ENCODE measurements at regions not wholly inside any gene's neighbourhood (a gene's known extent, or its start where the extent isn't known, plus 50 kb on each side); places are given as distances from the start of the nearest gene placed in this dataset.
"Not testable (repeated sequence)": the region's sequence is repeated elsewhere in the genome, so short reads cannot be mapped to it uniquely, and the experiment has no call there.

DNA sequence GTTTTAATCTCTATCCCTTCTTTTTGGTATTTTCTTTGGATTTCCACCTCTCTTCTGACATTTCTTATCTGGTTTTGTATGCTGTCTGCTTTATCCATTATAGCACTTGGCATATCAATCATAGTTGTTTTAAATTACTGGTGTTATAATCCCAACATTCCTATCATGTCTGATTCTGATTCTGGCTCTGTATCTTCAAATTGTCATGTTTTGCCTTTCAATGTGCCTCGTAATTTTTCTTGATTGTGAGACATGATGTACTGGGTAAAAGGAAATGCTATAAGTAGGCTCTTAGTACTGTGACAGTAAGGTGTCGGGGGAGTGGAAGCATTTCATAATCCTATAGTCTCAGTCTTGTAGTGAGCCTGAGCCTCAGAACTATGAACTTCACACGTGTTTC is 729.3 kb upstream of the NOVA1 start:
- Mint-ChIP-seq H3K36me3 (ENCODE audit: unreplicated experiment) (no peaks in the 10 kb centered on the region), H3K4me1 (ENCODE audit: unreplicated experiment) (no peaks in the 10 kb centered on the region), H3K4me3 (ENCODE audit: unreplicated experiment) (no peak overlapping the region)

DNA sequence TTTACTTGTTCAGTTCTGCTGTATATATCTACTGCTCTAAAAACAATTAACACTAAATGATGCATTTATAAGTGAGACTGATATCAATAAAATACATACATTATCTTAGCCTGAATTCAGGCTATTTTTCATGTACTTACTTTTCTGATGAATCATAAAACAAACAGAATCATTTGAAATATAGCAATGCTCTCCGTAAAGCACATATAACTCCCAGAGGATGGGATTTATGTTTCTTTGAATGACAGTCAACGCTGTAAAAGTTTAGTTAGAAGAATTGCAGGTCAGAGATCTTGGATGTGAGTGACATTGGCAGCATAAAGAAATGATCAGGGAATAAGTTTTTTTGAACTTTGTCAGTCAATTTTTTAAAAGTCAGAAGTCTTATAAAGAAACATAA is 740.2 kb upstream of the NOVA1 start:
- TF ChIP-seq, protein P1, sequence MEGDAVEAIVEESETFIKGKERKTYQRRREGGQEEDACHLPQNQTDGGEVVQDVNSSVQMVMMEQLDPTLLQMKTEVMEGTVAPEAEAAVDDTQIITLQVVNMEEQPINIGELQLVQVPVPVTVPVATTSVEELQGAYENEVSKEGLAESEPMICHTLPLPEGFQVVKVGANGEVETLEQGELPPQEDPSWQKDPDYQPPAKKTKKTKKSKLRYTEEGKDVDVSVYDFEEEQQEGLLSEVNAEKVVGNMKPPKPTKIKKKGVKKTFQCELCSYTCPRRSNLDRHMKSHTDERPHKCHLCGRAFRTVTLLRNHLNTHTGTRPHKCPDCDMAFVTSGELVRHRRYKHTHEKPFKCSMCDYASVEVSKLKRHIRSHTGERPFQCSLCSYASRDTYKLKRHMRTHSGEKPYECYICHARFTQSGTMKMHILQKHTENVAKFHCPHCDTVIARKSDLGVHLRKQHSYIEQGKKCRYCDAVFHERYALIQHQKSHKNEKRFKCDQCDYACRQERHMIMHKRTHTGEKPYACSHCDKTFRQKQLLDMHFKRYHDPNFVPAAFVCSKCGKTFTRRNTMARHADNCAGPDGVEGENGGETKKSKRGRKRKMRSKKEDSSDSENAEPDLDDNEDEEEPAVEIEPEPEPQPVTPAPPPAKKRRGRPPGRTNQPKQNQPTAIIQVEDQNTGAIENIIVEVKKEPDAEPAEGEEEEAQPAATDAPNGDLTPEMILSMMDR (IDR thresholded peaks at IDR 0.05) = no peak
- DNase-seq (ENCODE audit: extremely low spot score, unreplicated experiment) = no peak
- Mint-ChIP-seq H3K9me3 (ENCODE audit: unreplicated experiment) (peaks cover 6% of the 10 kb centered on the region), H3K27ac (ENCODE audit: unreplicated experiment) (no peak overlapping the region), H3K36me3 (ENCODE audit: unreplicated experiment) (no peaks in the 10 kb centered on the region), H3K4me1 (ENCODE audit: unreplicated experiment) (peaks cover 10% of the 10 kb centered on the region), H3K27me3 (ENCODE audit: unreplicated experiment) (no peaks in the 10 kb centered on the region), H3K4me3 (ENCODE audit: unreplicated experiment) (no peak overlapping the region)

More for the DNA sequence above, 729.3 kb upstream of the NOVA1 start:
- H3K27ac Mint-ChIP-seq (ENCODE audit: unreplicated experiment) = no peak overlapping the region
- TF ChIP-seq, protein P1 (IDR thresholded peaks at IDR 0.05) = no peak
- H3K27me3 Mint-ChIP-seq (ENCODE audit: unreplicated experiment) = no peaks in the 10 kb centered on the region
- H3K9me3 Mint-ChIP-seq (ENCODE audit: unreplicated experiment) = peaks cover 24% of the 10 kb centered on the region
- no peak for DNase-seq (ENCODE audit: extremely low spot score, unreplicated experiment)

DNA sequence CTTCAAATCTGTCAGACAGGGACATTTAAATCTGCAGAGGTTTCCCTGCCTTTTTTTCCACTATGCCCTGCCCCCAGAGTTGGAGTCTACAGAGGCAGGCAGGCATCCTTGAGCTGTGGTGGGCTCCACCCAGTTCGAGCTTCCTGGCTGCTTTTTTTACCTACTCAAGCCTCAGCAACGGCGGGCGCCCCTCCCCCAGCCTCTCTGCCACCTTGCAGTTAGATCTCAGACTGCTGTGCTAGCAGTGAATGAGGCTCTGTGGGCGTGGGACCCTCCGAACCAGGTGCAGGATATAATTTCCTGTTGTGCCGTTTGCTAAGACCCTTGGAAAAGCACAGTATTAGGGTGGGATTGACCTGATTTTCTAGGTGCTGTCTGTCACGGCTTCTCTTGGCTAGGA is 765.2 kb upstream of the NOVA1 start:
- H3K27me3 Mint-ChIP-seq (ENCODE audit: unreplicated experiment); DNase-seq (ENCODE audit: extremely low spot score, unreplicated experiment); H3K4me3 Mint-ChIP-seq (ENCODE audit: unreplicated experiment); H3K9me3 Mint-ChIP-seq (ENCODE audit: unreplicated experiment); H3K4me1 Mint-ChIP-seq (ENCODE audit: unreplicated experiment); H3K36me3 Mint-ChIP-seq (ENCODE audit: unreplicated experiment); H3K27ac Mint-ChIP-seq (ENCODE audit: unreplicated experiment): not testable (repeated sequence)

DNA sequence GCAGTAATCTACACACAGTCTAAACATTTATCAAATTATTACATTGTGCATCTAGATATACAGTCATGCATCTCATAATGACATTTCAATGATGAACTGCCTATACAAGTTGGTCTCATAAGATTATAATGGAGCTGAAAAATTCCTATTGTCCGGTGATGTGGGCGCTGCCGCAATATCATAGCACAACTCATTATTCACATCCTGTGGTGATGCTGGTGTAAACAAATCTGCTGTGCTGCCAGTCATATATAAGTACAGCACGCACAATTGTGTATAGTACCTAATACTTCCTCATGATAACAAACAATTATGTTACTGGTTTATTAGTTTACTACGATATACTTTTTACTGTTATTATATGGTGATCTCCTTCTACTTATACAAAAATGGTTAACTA is 768.8 kb upstream of the NOVA1 start:
- DNase-seq (ENCODE audit: extremely low spot score, unreplicated experiment) = no peak
- H3K4me1 Mint-ChIP-seq (ENCODE audit: unreplicated experiment) = no peaks in the 10 kb centered on the region
- H3K27me3 Mint-ChIP-seq (ENCODE audit: unreplicated experiment) = no peaks in the 10 kb centered on the region
- H3K4me3 Mint-ChIP-seq (ENCODE audit: unreplicated experiment) = no peak overlapping the region
- H3K27ac Mint-ChIP-seq (ENCODE audit: unreplicated experiment) = no peak overlapping the region
- TF ChIP-seq, protein P1 (IDR thresholded peaks at IDR 0.05) = no peak
- H3K9me3 Mint-ChIP-seq (ENCODE audit: unreplicated experiment) = no peaks in the 10 kb centered on the region
- no peaks in the 10 kb centered on the region for H3K36me3 Mint-ChIP-seq (ENCODE audit: unreplicated experiment)

DNA sequence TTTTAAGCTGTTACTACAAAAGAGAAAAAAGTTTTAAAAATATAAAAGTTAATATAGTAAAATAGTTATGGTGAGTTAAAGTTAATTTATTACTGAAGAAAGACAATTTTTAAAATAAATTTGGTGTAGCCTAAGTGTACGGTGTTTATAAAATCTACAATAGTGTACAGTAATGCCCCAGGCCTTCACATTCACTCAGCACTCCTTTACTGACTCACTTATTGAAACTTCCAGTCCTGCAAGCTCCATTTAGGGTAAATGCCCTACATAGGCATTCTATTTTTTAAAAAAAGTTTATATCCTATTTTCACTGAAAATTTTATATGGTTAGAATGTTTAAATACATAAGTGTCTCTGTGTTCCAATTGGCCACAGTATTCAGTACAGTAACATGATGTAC is 769.5 kb upstream of the NOVA1 start:
- no peak for DNase-seq (ENCODE audit: extremely low spot score, unreplicated experiment)
- no peaks in the 10 kb centered on the region for H3K9me3 Mint-ChIP-seq (ENCODE audit: unreplicated experiment)
- no peaks in the 10 kb centered on the region for H3K4me1 Mint-ChIP-seq (ENCODE audit: unreplicated experiment)
- TF ChIP-seq, protein P1 (IDR thresholded peaks at IDR 0.05) = no peak
- H3K4me3 Mint-ChIP-seq (ENCODE audit: unreplicated experiment) = no peak overlapping the region
- H3K27me3 Mint-ChIP-seq (ENCODE audit: unreplicated experiment) = no peaks in the 10 kb centered on the region
- H3K27ac Mint-ChIP-seq (ENCODE audit: unreplicated experiment) = no peak overlapping the region
- no peaks in the 10 kb centered on the region for H3K36me3 Mint-ChIP-seq (ENCODE audit: unreplicated experiment)

DNA sequence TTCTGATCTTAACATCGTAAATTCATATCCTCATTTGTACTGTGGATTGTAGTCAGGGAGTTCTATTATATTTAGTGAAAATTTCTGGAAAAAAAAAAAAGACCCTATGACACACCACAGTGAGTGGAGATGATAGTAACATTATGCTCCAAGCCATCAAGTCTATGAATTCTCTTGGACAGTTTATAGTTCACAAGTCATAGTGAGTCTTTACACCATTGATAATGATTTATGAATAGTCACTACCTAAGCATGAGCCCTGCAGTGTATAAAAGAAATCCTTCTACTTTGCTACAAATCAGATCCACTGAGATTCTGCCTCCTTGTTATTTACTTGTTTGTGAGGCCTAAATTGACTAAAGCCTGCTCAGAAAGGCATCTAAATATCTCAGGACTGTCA is 772.2 kb upstream of the NOVA1 start:
- no peak for DNase-seq (ENCODE audit: extremely low spot score, unreplicated experiment)
- no peaks in the 10 kb centered on the region for H3K36me3 Mint-ChIP-seq (ENCODE audit: unreplicated experiment)
- no peaks in the 10 kb centered on the region for H3K27me3 Mint-ChIP-seq (ENCODE audit: unreplicated experiment)
- no peaks in the 10 kb centered on the region for H3K9me3 Mint-ChIP-seq (ENCODE audit: unreplicated experiment)
- TF ChIP-seq, protein P1 (IDR thresholded peaks at IDR 0.05) = no peak
- no peaks in the 10 kb centered on the region for H3K4me1 Mint-ChIP-seq (ENCODE audit: unreplicated experiment)
- no peak overlapping the region for H3K4me3 Mint-ChIP-seq (ENCODE audit: unreplicated experiment)
- H3K27ac Mint-ChIP-seq (ENCODE audit: unreplicated experiment) = no peak overlapping the region

Measured in osteocyte (in vitro differentiated cells).